Colonic mucosa (tissue), 4 donors: ENCODE measurements at regions not wholly inside any gene's neighbourhood (a gene's known extent, or its start where the extent isn't known, plus 50 kb on each side); places are given as distances from the start of the nearest gene placed in this dataset.

ENCODE experiments used
- DNase-seq: peaks from one replicate; pipeline ENCODE4 v3.0.0-alpha.2; 2020
- H3K27ac ChIP-seq: fragments of 200-600 bp; one replicate; pipeline ENCODE4 v1.8.0; 2021
- H3K27me3 ChIP-seq: fragments of 200-600 bp; one replicate; pipeline ENCODE4 v1.8.0; 2021
- H3K36me3 ChIP-seq: fragments of 200-600 bp; one replicate; pipeline ENCODE4 v1.8.0; 2021
- H3K4me1 ChIP-seq: fragments of 200-600 bp; one replicate; pipeline ENCODE4 v1.8.0; 2021; ENCODE audit warnings: mild to moderate bottlenecking
- H3K4me3 ChIP-seq: fragments of 200-600 bp; one replicate; pipeline ENCODE4 v1.8.0; 2021
- H3K9ac ChIP-seq, 2 donors: one replicate each; pipeline ENCODE4 v1.7.0; 2013; ENCODE audit warnings: control low read depth in 2 of 2, low read depth in 2 of 2, low read length in 2 of 2
- H3K9me3 ChIP-seq: fragments of 200-600 bp; one replicate; pipeline ENCODE4 v1.8.0; 2021
- intact Hi-C: fragments of 100-400 bp; cut with DNase I; formaldehyde crosslinking; loops from one replicate; pipeline ENCODE4 v1.14.1; 2022
- TF ChIP-seq, protein P1 (sequence below): fragments of 200-600 bp; IDR thresholded peaks from one replicate; pipeline ENCODE4 v1.8.0; 2022; ENCODE audit warnings: antibody characterized with exemption, mild to moderate bottlenecking
- donor health status: healthy.
- donor health status: DM: no; HTN: no; CAD: no.
- donor health status: DM: no; HTN: no; CAD: no.

DNA sequence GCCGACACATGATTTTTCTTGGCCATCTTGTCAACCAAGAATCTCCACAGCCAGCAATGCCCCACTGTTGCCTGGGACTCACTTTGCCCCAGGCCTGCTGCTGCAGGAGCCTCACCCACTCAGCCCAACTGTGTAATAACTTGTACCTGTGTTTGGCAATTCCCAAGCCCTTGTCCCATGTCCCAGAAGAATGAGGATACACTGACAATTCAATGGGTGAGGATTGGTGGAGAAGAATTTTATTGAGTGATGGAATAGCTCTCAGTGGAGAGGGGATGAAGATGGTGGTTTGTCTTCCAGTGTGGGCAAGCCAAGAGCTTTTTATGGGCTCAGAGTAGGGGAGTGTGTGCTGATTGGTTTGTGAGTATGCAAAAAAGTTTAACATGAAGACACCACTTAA is 861.9 kb downstream of the TFAP2A start:
- Histone ChIP-seq H3K36me3 (no peaks in the 10 kb centered on the region), H3K4me3 (no peak overlapping the region), H3K27ac (no peak overlapping the region), H3K9ac (no peak overlapping the region), H3K27me3 (no peaks in the 10 kb centered on the region), H3K4me1 (no peaks in the 10 kb centered on the region), H3K9me3 (no peaks in the 10 kb centered on the region)
- no peak for DNase-seq
- TF ChIP-seq, protein P1, sequence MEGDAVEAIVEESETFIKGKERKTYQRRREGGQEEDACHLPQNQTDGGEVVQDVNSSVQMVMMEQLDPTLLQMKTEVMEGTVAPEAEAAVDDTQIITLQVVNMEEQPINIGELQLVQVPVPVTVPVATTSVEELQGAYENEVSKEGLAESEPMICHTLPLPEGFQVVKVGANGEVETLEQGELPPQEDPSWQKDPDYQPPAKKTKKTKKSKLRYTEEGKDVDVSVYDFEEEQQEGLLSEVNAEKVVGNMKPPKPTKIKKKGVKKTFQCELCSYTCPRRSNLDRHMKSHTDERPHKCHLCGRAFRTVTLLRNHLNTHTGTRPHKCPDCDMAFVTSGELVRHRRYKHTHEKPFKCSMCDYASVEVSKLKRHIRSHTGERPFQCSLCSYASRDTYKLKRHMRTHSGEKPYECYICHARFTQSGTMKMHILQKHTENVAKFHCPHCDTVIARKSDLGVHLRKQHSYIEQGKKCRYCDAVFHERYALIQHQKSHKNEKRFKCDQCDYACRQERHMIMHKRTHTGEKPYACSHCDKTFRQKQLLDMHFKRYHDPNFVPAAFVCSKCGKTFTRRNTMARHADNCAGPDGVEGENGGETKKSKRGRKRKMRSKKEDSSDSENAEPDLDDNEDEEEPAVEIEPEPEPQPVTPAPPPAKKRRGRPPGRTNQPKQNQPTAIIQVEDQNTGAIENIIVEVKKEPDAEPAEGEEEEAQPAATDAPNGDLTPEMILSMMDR: no peak
- intact Hi-C loops: no loop called here

DNA sequence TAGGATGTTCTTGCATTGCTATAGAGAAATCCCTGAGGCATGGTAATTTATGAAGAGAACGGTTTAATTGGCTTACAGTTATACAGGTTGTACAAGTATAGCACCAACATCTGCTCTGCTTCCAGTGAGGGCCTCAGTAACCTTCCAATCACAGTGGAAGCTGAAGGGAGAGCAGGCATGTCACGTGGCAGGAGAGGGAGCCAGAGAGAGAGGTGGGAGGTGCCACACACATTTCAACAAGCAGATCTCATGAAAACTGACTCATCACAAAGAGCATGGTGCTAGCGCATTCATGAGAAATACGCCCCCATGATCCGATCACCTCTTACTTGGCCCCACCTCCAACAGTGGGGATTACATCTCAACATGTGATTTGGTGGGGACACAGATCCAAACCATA is 871.2 kb downstream of the TFAP2A start:
- no peak for DNase-seq
- Histone ChIP-seq H3K9me3 (no peaks in the 10 kb centered on the region), H3K4me3 (no peak overlapping the region), H3K36me3 (no peaks in the 10 kb centered on the region), H3K4me1 (no peaks in the 10 kb centered on the region), H3K27ac (no peak overlapping the region), H3K27me3 (no peaks in the 10 kb centered on the region), H3K9ac (no peak overlapping the region)
- TF ChIP-seq, protein P1: no peak
- intact Hi-C loops: loop anchor here (5.0 kb wide), 1 partner anchor 889 kb away; no protein-coding TSS in a partner anchor

DNA sequence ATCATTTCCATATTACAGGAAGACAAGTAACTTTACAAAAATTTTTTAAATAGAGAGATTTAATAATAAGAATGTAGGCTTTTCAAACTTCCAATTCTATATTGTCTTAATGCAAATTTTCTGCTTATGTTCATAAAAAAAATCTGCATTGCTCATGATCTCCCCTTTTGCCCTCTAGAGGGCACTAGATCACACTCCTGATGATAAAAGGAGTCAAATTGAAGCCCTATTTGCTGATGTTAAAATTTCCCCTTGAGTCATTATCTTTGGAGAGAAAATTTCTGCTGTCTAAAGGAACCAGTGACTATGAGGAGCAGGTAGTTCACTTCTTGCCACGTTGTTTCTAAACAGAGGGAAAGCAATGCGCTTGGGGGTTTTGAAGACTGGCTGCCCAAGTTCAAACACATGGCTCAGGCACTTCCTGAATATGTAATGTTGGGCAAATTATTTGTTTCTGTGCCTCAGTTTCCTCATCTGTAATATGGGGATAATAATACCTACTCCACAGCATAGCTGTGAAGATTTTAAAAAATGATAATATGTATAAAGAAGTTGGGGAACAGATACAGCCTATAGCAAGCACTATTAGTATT is 874.2 kb downstream of the TFAP2A start:
- Histone ChIP-seq H3K4me1 (no peaks in the 10 kb centered on the region), H3K36me3 (no peaks in the 10 kb centered on the region), H3K27me3 (no peaks in the 10 kb centered on the region), H3K4me3 (no peak overlapping the region), H3K27ac (no peak overlapping the region), H3K9me3 (no peaks in the 10 kb centered on the region), H3K9ac (no peak overlapping the region)
- intact Hi-C loops: loop anchor here (5.0 kb wide), 1 partner anchor 892 kb away; no protein-coding TSS in a partner anchor
- TF ChIP-seq, protein P1: peak; percentile 53
- DNase-seq: no peak

DNA sequence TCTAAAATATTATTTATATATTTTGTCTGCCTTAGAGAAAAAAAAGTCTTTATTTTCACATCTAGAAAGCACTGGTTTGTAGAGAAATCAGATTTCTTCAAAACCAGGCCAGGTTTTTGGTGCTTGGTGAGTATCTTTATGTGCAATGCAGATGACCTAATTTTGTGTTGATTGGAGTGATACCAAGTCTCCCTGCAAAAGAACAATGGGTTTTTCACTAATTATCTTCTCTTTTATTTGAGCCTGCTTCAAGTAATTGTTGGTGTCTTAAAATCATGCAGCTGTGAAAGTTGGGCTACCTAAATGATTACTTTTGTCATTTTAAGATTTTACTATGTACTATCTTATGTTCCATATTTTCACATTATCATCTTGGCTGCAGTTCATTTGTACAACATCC is 874.7 kb downstream of the TFAP2A start:
- Histone ChIP-seq H3K27ac (no peak overlapping the region), H3K9ac (no peak overlapping the region), H3K36me3 (no peaks in the 10 kb centered on the region), H3K9me3 (no peaks in the 10 kb centered on the region), H3K27me3 (no peaks in the 10 kb centered on the region), H3K4me3 (no peak overlapping the region), H3K4me1 (no peaks in the 10 kb centered on the region)
- TF ChIP-seq, protein P1: no peak
- intact Hi-C loops: loop anchor here (5.0 kb wide), 1 partner anchor 892 kb away; no protein-coding TSS in a partner anchor
- no peak for DNase-seq

- Histone ChIP-seq H3K36me3 (no peaks in the 10 kb centered on the region), H3K27ac (no peak overlapping the region), H3K9ac (no peak overlapping the region), H3K4me1 (no peaks in the 10 kb centered on the region), H3K9me3 (no peaks in the 10 kb centered on the region), H3K4me3 (no peak overlapping the region), H3K27me3 (no peaks in the 10 kb centered on the region)
- TF ChIP-seq, protein P1: no peak
- intact Hi-C loops: no loop called here
- DNase-seq: no peak
Observed at GRCh38 chr6:9539231-9539755, 875.6 kb downstream of the TFAP2A start.
